Calu3 (cell line): ENCODE measurements at regions not wholly inside any gene's neighbourhood (a gene's known extent, or its start where the extent isn't known, plus 50 kb on each side); places are given as distances from the start of the nearest gene placed in this dataset.

Experiments used
- BruUV-seq: library from RNA; stranded (reverse); fragments of 400-500 nt; replicated peaks from 2 replicates; lab custom pipeline; 2021; lab: Mats Ljungman, UMichigan
- CTCF ChIA-PET: fragments of 300-600 bp; sonication (Branson Sonifier 250); formaldehyde crosslinking; loops from one replicate; lab custom pipeline; 2022; ENCODE audit warnings: antibody characterized with exemption; lab: Charles Lee
- DNase-seq: peaks from one replicate; pipeline ENCODE4 v3.0.0; 2022
- H3K27ac Mint-ChIP-seq: one replicate; pipeline ENCODE4 v1.8.0; 2022; ENCODE audit warnings: mixed read lengths; ENCODE audit not compliant: unreplicated experiment
- H3K27me3 Mint-ChIP-seq: one replicate; pipeline ENCODE4 v1.8.0; 2022; ENCODE audit warnings: mixed read lengths; ENCODE audit not compliant: unreplicated experiment
- H3K36me3 Mint-ChIP-seq: one replicate; pipeline ENCODE4 v1.8.0; 2022; ENCODE audit warnings: mild to moderate bottlenecking, moderate library complexity, mixed read lengths; ENCODE audit not compliant: insufficient read depth, unreplicated experiment
- H3K4me1 Mint-ChIP-seq: one replicate; pipeline ENCODE4 v1.8.0; 2022; ENCODE audit warnings: mild to moderate bottlenecking, low read depth, mixed read lengths; ENCODE audit not compliant: unreplicated experiment
- H3K4me3 Mint-ChIP-seq: one replicate; pipeline ENCODE4 v1.8.0; 2022; ENCODE audit warnings: mild to moderate bottlenecking, low read depth, moderate library complexity, mixed read lengths; ENCODE audit not compliant: unreplicated experiment
- H3K9me3 Mint-ChIP-seq: one replicate; pipeline ENCODE4 v1.8.0; 2022; ENCODE audit warnings: low read depth, mixed read lengths; ENCODE audit not compliant: unreplicated experiment
- intact Hi-C: fragments of 100-400 bp; cut with micrococcal nuclease; formaldehyde crosslinking; loops from one replicate; pipeline ENCODE4 v1.10.0; 2022; ENCODE audit not compliant: unreplicated experiment
- TF ChIP-seq, protein P1 (sequence below): fragments of 200-600 bp; IDR thresholded peaks from one replicate; pipeline ENCODE4 v1.8.0; 2022; ENCODE audit warnings: antibody characterized with exemption; ENCODE audit not compliant: unreplicated experiment

DNA sequence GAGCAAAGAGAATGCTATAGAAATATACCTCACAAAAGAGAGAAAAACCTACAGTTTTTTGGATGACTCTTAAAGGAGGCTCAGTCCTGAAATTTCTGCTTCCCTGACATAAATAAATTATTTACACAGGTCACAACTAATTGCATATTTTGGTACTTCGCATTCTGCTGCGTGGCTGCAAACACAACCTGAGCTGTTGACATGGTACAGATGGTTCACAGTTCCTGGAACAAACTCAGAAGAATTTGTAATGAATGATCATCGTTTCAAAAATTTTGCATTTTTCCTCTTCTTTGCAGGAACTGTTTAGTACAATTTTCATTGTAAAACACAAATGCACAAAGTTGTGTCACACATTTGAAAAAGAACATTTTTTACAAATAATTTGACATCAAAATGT, 313.7 kb upstream of the SYT1 start:
- H3K27ac Mint-ChIP-seq: no peak overlapping the region
- DNase-seq: no peak
- no TSS peak for BruUV-seq
- TF ChIP-seq, protein P1, sequence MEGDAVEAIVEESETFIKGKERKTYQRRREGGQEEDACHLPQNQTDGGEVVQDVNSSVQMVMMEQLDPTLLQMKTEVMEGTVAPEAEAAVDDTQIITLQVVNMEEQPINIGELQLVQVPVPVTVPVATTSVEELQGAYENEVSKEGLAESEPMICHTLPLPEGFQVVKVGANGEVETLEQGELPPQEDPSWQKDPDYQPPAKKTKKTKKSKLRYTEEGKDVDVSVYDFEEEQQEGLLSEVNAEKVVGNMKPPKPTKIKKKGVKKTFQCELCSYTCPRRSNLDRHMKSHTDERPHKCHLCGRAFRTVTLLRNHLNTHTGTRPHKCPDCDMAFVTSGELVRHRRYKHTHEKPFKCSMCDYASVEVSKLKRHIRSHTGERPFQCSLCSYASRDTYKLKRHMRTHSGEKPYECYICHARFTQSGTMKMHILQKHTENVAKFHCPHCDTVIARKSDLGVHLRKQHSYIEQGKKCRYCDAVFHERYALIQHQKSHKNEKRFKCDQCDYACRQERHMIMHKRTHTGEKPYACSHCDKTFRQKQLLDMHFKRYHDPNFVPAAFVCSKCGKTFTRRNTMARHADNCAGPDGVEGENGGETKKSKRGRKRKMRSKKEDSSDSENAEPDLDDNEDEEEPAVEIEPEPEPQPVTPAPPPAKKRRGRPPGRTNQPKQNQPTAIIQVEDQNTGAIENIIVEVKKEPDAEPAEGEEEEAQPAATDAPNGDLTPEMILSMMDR: no peak
- no peaks in the 10 kb centered on the region for H3K36me3 Mint-ChIP-seq
- H3K4me3 Mint-ChIP-seq: no peak overlapping the region
- H3K27me3 Mint-ChIP-seq: no peaks in the 10 kb centered on the region
- H3K4me1 Mint-ChIP-seq: no peaks in the 10 kb centered on the region
- CTCF ChIA-PET: no interaction called here
- no peaks in the 10 kb centered on the region for H3K9me3 Mint-ChIP-seq
- intact Hi-C loops: no loop called here

DNA sequence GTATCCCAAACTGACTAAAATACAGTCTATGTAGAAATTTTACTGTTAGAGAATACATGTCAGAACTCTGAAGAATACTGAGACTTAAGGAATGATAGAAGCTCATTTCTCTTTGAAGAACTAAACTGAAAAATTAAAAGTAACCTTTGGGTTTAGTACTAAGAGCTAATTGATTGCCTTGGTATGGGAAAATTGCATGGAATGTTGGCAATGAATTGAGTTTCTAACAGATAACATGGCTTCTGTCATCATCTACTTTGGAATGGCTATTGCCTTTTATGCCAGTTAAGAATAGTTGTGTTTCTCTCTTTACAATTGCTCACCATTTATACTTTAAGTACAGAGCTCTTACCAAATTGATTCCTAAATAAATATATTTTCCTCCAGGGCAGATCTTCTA, 308.8 kb upstream of the SYT1 start:
- Mint-ChIP-seq H3K36me3 (no peaks in the 10 kb centered on the region), H3K9me3 (no peaks in the 10 kb centered on the region), H3K4me1 (peaks cover 18% of the 10 kb centered on the region), H3K27me3 (no peaks in the 10 kb centered on the region), H3K27ac (no peak overlapping the region), H3K4me3 (no peak overlapping the region)
- DNase-seq: no peak
- no TSS peak for BruUV-seq
- intact Hi-C loops: no loop called here
- TF ChIP-seq, protein P1: no peak
- CTCF ChIA-PET: no interaction called here

DNA sequence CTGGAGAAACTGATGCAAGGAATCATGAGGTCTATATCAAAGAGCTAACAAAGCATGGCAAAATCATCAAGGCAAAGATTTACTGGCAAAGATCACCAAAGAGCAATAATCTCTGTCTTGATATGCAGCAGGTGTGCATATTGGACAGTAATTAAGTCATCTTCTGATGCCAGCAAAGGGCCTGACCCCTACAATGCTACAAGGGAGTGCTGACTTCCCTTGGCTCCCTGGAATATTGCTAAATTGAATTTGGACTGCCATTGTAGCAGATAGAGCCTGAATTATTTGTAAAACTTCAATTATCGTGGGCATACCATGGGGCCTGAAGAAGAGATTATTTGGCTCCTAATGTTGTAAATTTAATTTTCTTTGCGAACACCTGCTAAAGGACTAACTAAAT, 307.9 kb upstream of the SYT1 start:
- TF ChIP-seq, protein P1: no peak
- Mint-ChIP-seq H3K9me3 (no peaks in the 10 kb centered on the region), H3K4me3 (no peak overlapping the region), H3K36me3 (no peaks in the 10 kb centered on the region), H3K4me1 (peaks cover 18% of the 10 kb centered on the region), H3K27ac (no peak overlapping the region), H3K27me3 (no peaks in the 10 kb centered on the region)
- CTCF ChIA-PET: no interaction called here
- BruUV-seq: no TSS peak
- intact Hi-C loops: no loop called here
- DNase-seq: no peak

DNA sequence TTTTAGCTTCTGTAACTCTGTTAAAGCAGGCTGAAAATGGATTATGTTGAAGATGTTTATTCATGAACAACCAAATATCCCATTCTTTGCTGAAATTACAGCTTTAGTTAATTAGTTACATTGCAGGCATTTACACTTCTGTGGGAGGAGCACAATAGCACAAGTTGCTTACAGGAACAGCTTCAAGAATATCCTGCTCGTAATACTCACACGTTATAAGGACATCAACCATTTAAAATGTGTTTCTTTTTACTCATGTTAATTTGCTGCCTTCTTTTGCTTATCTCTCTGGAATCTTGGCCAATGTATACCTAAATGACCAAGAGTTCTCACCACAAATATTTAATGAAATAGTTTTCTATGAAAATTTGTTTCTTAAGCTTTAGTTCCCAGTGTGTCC, 305.2 kb upstream of the SYT1 start:
- Mint-ChIP-seq H3K36me3 (no peaks in the 10 kb centered on the region), H3K9me3 (no peaks in the 10 kb centered on the region), H3K4me3 (no peak overlapping the region), H3K27ac (no peak overlapping the region), H3K4me1 (peaks cover 18% of the 10 kb centered on the region), H3K27me3 (no peaks in the 10 kb centered on the region)
- CTCF ChIA-PET: no interaction called here
- intact Hi-C loops: no loop called here
- TF ChIP-seq, protein P1: no peak
- no peak for DNase-seq
- BruUV-seq: no TSS peak
